ENCODE measurements at regions not wholly inside any gene's neighbourhood (a gene's known extent, or its start where the extent isn't known, plus 50 kb on each side); places are given as distances from the start of the nearest gene placed in this dataset.
"Not testable (repeated sequence)": the region's sequence is repeated elsewhere in the genome, so short reads cannot be mapped to it uniquely, and the experiment has no call there.

DNA sequence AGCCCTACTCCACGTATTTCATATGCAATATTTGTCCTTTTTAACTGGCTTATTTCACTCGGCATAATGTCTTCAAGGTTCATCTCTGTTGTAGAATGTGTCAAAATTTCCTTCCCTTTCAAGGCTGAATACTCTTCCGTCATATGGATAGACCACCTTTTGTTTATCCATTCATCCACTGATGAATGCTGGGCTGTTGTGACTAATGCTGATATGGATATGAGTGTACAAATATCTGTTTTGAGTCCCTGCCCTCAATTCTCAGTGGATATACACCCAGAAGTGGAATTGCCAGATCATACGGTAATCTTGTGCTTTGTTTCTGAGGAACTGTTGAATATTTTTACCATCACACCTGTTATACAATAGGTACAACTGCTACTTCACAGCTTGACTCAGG is 155.2 kb upstream of the IRF2BP2 start:
- intact Hi-C loops (cut with DNase I), result no loop called here
- DNase-seq, result no peak
- WGBS (ENCODE audit: insufficient coverage, low coverage, low lambda C conversion rate, missing lambda C conversion rate), result 70% methylated on average over 4 of the region's 4 CpGs
- no peak overlapping the region for H3K27ac ChIP-seq
- no peaks in the 10 kb centered on the region for H3K27me3 ChIP-seq
- no peaks in the 10 kb centered on the region for H3K36me3 ChIP-seq
- H3K4me3 ChIP-seq, result no peak overlapping the region
- H3K9me3 ChIP-seq, result no peaks in the 10 kb centered on the region
- ATAC-seq, result no peak
- H3K4me1 ChIP-seq, result peaks cover 0 to 7% (median 0%) of the 10 kb centered on the region in 4 donors
- TF ChIP-seq, protein P1, sequence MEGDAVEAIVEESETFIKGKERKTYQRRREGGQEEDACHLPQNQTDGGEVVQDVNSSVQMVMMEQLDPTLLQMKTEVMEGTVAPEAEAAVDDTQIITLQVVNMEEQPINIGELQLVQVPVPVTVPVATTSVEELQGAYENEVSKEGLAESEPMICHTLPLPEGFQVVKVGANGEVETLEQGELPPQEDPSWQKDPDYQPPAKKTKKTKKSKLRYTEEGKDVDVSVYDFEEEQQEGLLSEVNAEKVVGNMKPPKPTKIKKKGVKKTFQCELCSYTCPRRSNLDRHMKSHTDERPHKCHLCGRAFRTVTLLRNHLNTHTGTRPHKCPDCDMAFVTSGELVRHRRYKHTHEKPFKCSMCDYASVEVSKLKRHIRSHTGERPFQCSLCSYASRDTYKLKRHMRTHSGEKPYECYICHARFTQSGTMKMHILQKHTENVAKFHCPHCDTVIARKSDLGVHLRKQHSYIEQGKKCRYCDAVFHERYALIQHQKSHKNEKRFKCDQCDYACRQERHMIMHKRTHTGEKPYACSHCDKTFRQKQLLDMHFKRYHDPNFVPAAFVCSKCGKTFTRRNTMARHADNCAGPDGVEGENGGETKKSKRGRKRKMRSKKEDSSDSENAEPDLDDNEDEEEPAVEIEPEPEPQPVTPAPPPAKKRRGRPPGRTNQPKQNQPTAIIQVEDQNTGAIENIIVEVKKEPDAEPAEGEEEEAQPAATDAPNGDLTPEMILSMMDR (IDR thresholded peaks at IDR 0.05), result no peak
- no peak for TF ChIP-seq POLR2A (IDR thresholded peaks at IDR 0.05)

DNA sequence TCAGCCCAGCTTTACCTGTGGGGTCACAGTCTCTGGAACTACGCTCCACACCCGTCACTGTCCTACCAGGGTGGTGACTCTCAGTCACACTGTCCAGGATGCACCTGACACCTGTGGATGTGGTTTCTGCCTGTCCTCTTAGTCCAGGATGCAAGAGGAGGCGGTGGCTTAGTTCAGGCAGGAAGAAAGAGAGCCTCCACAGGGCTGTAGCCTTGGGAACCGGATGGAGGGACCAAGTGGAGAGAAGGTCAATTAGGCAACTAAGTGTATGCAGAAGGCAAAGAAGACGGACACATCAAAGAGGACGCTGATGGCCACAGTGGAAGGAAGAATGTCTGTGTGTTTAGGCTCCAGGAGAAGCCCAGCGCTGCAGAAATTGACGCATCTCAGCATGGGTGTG is 153.9 kb upstream of the IRF2BP2 start:
- Histone ChIP-seq H3K27me3 (no peaks in the 10 kb centered on the region), H3K36me3 (no peaks in the 10 kb centered on the region), H3K9me3 (no peaks in the 10 kb centered on the region), H3K27ac (no peak overlapping the region), H3K4me1 (peaks cover 0 to 7% (median 0%) of the 10 kb centered on the region in 4 donors), H3K4me3 (no peak overlapping the region)
- DNase-seq (no peak), ATAC-seq (no peak)
- TF ChIP-seq, protein P1 (IDR thresholded peaks at IDR 0.05), result no peak
- no peak for TF ChIP-seq POLR2A (IDR thresholded peaks at IDR 0.05)
- 71% methylated on average over 3 of the region's 8 CpGs for WGBS (ENCODE audit: insufficient coverage, low coverage, low lambda C conversion rate, missing lambda C conversion rate)
- intact Hi-C loops (cut with DNase I), result no loop called here

DNA sequence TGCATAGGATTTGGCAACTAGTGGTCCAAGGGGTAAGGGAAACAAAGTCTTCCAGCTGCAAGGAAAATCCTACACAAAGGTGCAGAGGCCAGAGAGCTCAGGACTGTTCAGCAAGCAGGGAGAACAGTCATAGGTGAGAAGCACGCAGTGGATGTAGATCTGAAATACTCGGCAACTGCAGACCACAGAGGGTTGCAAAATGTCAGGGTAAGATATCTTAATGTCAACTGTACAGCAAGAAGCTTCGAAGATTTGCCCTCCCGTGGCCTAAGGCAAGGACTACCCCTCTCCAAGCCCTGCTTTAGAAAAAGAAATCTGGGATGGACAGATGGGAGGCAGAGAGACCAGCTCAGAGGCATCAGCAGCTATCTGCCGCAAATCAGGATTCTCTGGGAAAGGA is 153.4 kb upstream of the IRF2BP2 start:
- no peak for DNase-seq
- TF ChIP-seq, protein P1 (IDR thresholded peaks at IDR 0.05), result no peak
- no peak for TF ChIP-seq POLR2A (IDR thresholded peaks at IDR 0.05)
- no peaks in the 10 kb centered on the region for H3K36me3 ChIP-seq
- peaks cover 0 to 7% (median 0%) of the 10 kb centered on the region in 4 donors for H3K4me1 ChIP-seq
- H3K27me3 ChIP-seq, result no peaks in the 10 kb centered on the region
- no peak for ATAC-seq
- 68% methylated on average over 4 of the region's 5 CpGs for WGBS (ENCODE audit: insufficient coverage, low coverage, low lambda C conversion rate, missing lambda C conversion rate)
- intact Hi-C loops (cut with DNase I), result no loop called here
- no peaks in the 10 kb centered on the region for H3K9me3 ChIP-seq
- no peak overlapping the region for H3K27ac ChIP-seq
- no peak overlapping the region for H3K4me3 ChIP-seq

DNA sequence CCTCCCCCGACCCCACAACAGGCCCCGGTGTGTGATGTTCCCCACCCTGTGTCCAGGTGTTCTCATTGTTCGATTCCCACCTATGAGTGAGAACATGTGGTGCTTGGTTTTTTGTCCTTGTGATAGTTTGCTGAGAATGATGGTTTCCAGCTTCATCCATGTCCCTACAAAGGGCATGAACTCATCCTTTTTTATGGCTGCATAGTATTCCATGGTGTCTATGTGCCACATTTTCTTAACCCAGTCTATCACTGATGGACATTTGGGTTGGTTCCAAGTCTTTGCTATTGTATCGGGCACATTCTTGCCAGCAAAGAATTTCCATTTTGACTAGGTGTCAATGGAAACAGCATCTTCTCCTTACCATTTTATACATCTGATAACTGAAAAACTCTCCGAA is 152.1 kb upstream of the IRF2BP2 start:
- intact Hi-C loops (cut with DNase I); H3K4me1 ChIP-seq; H3K27ac ChIP-seq; ATAC-seq; H3K27me3 ChIP-seq; H3K9me3 ChIP-seq; DNase-seq; H3K36me3 ChIP-seq; H3K4me3 ChIP-seq: not testable (repeated sequence)
- 94% methylated on average over 3 of the region's 5 CpGs for WGBS (ENCODE audit: insufficient coverage, low coverage, low lambda C conversion rate, missing lambda C conversion rate)

DNA sequence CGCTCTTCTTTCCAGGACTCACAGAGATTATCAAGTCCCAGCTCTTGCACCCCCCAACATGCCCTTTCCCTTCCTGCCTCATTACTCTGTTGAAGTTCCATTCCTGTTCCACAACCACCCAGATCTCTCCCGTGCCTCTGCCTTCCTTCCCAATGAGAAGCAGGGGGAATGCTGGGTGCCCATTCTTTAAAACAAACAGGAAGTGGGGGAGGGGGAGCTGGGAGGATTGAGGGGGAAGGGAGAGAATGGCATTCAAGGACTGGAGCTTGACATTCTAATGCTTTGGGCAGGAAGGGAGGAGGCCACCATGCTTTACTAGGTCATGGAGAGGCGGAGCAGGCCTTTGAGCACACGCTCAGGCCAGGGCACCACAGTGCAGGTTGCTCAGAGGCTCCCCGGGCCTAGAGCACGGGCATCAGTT is 150.3 kb upstream of the IRF2BP2 start:
- DNase-seq (no peak), ATAC-seq (no peak)
- H3K36me3 ChIP-seq, result no peaks in the 10 kb centered on the region
- intact Hi-C loops (cut with DNase I), result no loop called here
- WGBS (ENCODE audit: insufficient coverage, low coverage, low lambda C conversion rate, missing lambda C conversion rate), result 56% methylated on average over 4 of the region's 6 CpGs
- no peaks in the 10 kb centered on the region for H3K9me3 ChIP-seq
- no peak overlapping the region for H3K27ac ChIP-seq
- no peak for TF ChIP-seq POLR2A (IDR thresholded peaks at IDR 0.05)
- TF ChIP-seq, protein P1 (IDR thresholded peaks at IDR 0.05), result no peak
- peaks cover 0 to under 1% (median 0%) of the 10 kb centered on the region in 4 donors for H3K4me1 ChIP-seq
- H3K4me3 ChIP-seq, result no peak overlapping the region
- H3K27me3 ChIP-seq, result no peaks in the 10 kb centered on the region
